AG09309 (cell line): ENCODE measurements at regions not wholly inside any gene's neighbourhood (a gene's known extent, or its start where the extent isn't known, plus 50 kb on each side); places are given as distances from the start of the nearest gene placed in this dataset.

Experiments
- DNase-seq: peaks from one replicate; pipeline ENCODE4 v3.0.0-alpha.2; 2010; ENCODE audit warnings: low read depth
- H3K4me3 ChIP-seq: 2 replicates; pipeline ENCODE4 v1.5.1; 2011; ENCODE audit warnings: mild to moderate bottlenecking, low read depth, low read length, moderate library complexity; ENCODE audit not compliant: control insufficient read depth
- CTCF ChIP-seq: IDR thresholded peaks from 2 replicates; pipeline ENCODE4 v1.5.1; 2011; ENCODE audit warnings: mild to moderate bottlenecking, low read depth, low read length, inconsistent platforms; ENCODE audit not compliant: insufficient read depth, control insufficient read depth; ENCODE audit errors: missing control alignments

GRCh38 chr16:6103561-6103960 is 1006.0 kb upstream of the EEF2KMT start:
- H3K4me3 ChIP-seq = no peak overlapping the region
- no peak for TF ChIP-seq CTCF

GRCh38 chr16:6099102-6099501 is 1001.5 kb upstream of the EEF2KMT start:
- no peak for DNase-seq
- TF ChIP-seq CTCF = no peak
- no peak overlapping the region for H3K4me3 ChIP-seq

More at GRCh38 chr16:6103561-6103960, 1006.0 kb upstream of the EEF2KMT start:
- no peak for DNase-seq

DNA sequence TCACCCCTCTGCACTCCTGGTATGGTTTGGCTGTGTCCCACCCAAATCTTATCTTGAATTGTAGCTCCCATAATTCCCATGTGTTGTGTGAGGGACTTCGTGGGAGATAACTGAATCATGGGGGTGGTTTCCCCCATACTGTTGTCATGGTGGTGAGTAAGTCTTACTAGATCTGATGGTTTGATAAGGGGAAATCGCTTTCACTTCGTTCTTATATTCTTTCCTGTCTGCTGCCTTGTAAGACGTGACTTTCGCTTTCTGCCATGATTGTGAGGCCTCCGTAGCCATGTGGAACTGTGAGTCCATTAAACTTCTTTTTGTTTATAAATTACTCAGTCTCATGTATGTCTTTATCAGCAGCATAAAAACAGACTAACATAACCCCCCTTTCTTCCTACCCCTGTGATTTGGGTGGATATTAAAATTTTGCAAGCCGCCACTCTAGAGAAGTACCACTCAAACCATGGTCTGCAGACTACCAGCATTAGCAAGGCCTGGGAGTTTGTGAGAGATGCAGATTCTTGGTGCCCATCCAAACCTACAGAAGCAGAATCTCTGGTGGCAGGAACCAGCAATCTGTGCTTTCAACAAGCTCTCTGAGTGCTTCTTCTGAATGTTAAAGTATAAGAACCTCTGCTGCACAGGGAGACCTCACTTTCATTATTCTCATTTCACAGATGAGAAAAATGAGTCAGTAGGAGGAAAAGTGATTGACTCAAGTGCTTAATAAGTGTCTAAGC is 999.5 kb upstream of the EEF2KMT start:
- no peak overlapping the region for H3K4me3 ChIP-seq
- TF ChIP-seq CTCF = no peak
- no peak for DNase-seq

DNA sequence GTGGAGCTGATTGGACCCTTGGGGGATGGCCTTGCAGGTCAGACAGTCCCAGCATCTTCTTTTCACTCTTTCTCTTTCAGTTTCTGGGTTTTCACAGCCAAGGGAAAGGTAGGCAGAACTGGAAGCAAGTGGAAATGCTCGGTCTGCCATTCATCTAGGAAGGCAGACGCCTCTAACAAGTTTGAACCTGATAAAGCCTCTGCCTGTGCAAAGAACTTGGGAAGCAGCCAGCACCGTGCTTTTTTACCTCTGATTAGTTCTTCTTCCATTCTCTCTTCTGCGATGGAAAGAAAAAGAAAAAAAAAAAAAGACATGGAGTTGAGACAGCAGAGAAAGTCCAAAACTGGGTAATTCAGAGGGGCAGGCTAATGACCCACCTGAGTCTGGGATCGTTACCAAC is 997.8 kb upstream of the EEF2KMT start:
- no peak for DNase-seq
- TF ChIP-seq CTCF = no peak
- no peak overlapping the region for H3K4me3 ChIP-seq

DNA sequence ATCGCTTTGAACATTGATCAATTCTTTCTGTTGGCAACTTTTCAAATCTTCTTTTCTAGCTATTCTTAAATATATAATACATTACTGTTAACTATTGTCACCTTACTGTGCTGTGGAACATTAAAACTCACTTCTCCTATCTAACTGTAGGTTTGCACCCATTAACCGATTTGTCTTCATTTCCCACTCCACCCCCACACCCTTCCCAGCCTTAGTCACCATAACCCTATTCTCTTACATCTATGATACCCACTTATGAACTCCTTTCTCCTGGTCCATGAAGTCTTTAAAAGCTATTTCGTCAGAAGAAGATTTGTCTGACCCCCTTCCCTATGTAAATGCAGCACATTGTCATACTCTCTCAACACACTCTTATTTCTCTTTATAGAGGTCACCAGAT is 993.4 kb upstream of the EEF2KMT start:
- H3K4me3 ChIP-seq = no peak overlapping the region
- DNase-seq = no peak
- TF ChIP-seq CTCF = no peak

DNA sequence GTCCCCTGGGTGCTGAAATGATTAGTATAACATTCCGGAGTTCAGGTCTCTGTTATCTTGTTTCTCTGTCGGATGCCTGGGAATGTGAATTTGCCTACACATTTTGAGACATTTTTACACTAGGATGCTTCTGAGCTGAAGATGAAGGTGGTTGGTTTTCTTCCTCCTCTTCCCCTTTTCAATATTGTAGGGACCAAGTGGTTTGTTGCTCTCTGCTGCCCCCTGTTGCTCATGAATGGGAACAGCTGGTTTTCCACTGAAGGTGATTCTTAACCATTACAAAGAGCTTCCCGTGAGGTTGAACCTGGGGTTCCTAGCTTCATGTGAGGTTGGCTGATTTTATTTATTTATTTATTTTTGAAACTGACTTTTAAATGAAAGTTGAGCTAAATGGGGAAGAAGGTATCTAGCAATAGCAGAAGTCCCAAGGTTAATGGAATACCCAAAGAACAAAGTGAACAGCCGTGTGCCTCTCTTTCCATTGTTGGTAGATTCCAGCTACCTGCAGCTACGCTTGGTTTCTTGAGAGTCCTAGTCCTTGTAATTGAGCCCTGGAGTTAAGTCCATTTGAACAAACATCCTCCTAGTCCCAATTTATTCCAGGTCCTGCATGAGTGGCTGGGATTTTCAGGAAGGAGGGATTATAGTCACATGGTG is 983.9 kb upstream of the EEF2KMT start:
- H3K4me3 ChIP-seq = no peak overlapping the region
- peak; percentile 29 for TF ChIP-seq CTCF
- no peak for DNase-seq
